Islet of Langerhans (tissue), 1 donor: ENCODE measurements at regions not wholly inside any gene's neighbourhood (a gene's known extent, or its start where the extent isn't known, plus 50 kb on each side); places are given as distances from the start of the nearest gene placed in this dataset.

Experiments
- FAIRE-seq: peaks from one replicate; lab custom pipeline; 2011; peaks lifted over from hg19 to GRCh38; lab: Jason Lieb, UNC

- no peak for FAIRE-seq
These were observed 197.9 kb upstream of the NUDT4 start for GRCh38 chr12:93179792-93180191.

- FAIRE-seq, result no peak
These were observed 197.2 kb upstream of the NUDT4 start for GRCh38 chr12:93180566-93180965.

GRCh38 chr12:93181409-93181965, 196.2 kb upstream of the NUDT4 start:
- no peak for FAIRE-seq

- no peak for FAIRE-seq
These were observed 193.6 kb upstream of the NUDT4 start for GRCh38 chr12:93183940-93184671.

GRCh38 chr12:93184672-93185368, 192.9 kb upstream of the NUDT4 start:
- no peak for FAIRE-seq

GRCh38 chr12:93185369-93185741, 192.4 kb upstream of the NUDT4 start:
- FAIRE-seq, result no peak

- no peak for FAIRE-seq
These were observed 191.6 kb upstream of the NUDT4 start for GRCh38 chr12:93186131-93186530.

GRCh38 chr12:93186621-93187020, 191.1 kb upstream of the NUDT4 start:
- no peak for FAIRE-seq

GRCh38 chr12:93191423-93191822, 186.3 kb upstream of the NUDT4 start:
- no peak for FAIRE-seq

GRCh38 chr12:93191956-93192355, 185.8 kb upstream of the NUDT4 start:
- FAIRE-seq, result no peak

- no peak for FAIRE-seq
These were observed 184.8 kb upstream of the NUDT4 start for GRCh38 chr12:93192878-93193277.

GRCh38 chr12:93195511-93195910, 182.2 kb upstream of the NUDT4 start:
- FAIRE-seq, result no peak

GRCh38 chr12:93197067-93197593, 180.6 kb upstream of the NUDT4 start:
- no peak for FAIRE-seq

- no peak for FAIRE-seq
These were observed 179.6 kb upstream of the NUDT4 start for GRCh38 chr12:93198086-93198485.

- no peak for FAIRE-seq
These were observed 177.9 kb upstream of the NUDT4 start for GRCh38 chr12:93199831-93200236.

- FAIRE-seq, result no peak
These were observed 177.3 kb upstream of the NUDT4 start for GRCh38 chr12:93200291-93200917.

GRCh38 chr12:93201990-93202389, 175.7 kb upstream of the NUDT4 start:
- no peak for FAIRE-seq

GRCh38 chr12:93202688-93203087, 175.0 kb upstream of the NUDT4 start:
- no peak for FAIRE-seq

GRCh38 chr12:93203361-93203760, 174.4 kb upstream of the NUDT4 start:
- FAIRE-seq, result no peak

GRCh38 chr12:93204896-93205295, 172.8 kb upstream of the NUDT4 start:
- FAIRE-seq, result no peak

- no peak for FAIRE-seq
These were observed 172.4 kb upstream of the NUDT4 start for GRCh38 chr12:93205361-93205760.

GRCh38 chr12:93208011-93208410, 169.7 kb upstream of the NUDT4 start:
- no peak for FAIRE-seq
